Activated CD4-positive, alpha-beta T cell treated with anti-CD3 and anti-CD28 coated beads, Interleukin-2, amount 10 ng/mL, durations not matched to agents 7 days and 5 days (primary cell): ENCODE measurements at regions not wholly inside any gene's neighbourhood (a gene's known extent, or its start where the extent isn't known, plus 50 kb on each side); places are given as distances from the start of the nearest gene placed in this dataset.

Experiments
- CTCF ChIA-PET: fragments of 350-600 bp; sonication (Branson Sonifier 250); formaldehyde crosslinking; loops from one replicate; lab custom pipeline; 2021; ENCODE audit warnings: antibody characterized with exemption; lab: Charles Lee
- POLR2A ChIA-PET: fragments of 350-600 bp; sonication (Branson Sonifier 250); formaldehyde crosslinking; loops from one replicate; lab custom pipeline; 2021; ENCODE audit warnings: antibody characterized with exemption; lab: Charles Lee
- DNase-seq: peaks from one replicate; pipeline ENCODE4 v3.0.0-alpha.2; 2020
- H3K27ac Mint-ChIP-seq: one replicate; pipeline ENCODE4 v1.8.0; 2021; ENCODE audit warnings: mild to moderate bottlenecking, moderate library complexity, mixed read lengths
- H3K27me3 Mint-ChIP-seq: one replicate; pipeline ENCODE4 v1.8.0; 2021; ENCODE audit warnings: mixed read lengths
- H3K36me3 Mint-ChIP-seq: one replicate; pipeline ENCODE4 v1.8.0; 2021; ENCODE audit warnings: low read depth, mixed read lengths
- H3K4me1 Mint-ChIP-seq: one replicate; pipeline ENCODE4 v1.8.0; 2021; ENCODE audit warnings: mixed read lengths
- H3K4me3 Mint-ChIP-seq: one replicate; pipeline ENCODE4 v1.8.0; 2021; ENCODE audit warnings: mild to moderate bottlenecking, moderate library complexity, mixed read lengths
- H3K9me3 Mint-ChIP-seq: one replicate; pipeline ENCODE4 v1.8.0; 2021; ENCODE audit warnings: mixed read lengths

DNA sequence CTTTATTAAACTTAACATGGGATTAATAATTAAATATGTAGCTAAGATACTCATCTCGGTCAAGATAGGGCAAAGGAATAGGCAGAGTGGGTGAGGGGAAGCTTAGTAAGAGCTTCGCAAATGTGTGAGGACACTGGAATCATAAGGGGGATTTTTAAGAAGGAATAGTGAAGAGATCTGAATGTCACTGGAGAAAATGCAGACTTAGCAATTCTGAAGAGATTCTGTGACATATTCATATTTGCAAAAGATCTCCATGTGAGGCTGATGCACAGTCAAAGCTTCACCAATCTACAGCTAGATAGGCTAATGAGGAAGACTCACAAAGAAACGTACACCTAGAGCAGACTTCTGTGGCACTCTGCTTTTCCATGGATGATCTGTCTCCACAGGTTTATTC lies 1202.8 kb upstream of the CDH6 start:
- H3K4me1 Mint-ChIP-seq, result no peaks in the 10 kb centered on the region
- no peak for DNase-seq
- no peaks in the 10 kb centered on the region for H3K27me3 Mint-ChIP-seq
- H3K9me3 Mint-ChIP-seq, result peaks cover 5% of the 10 kb centered on the region
- no peak overlapping the region for H3K27ac Mint-ChIP-seq
- no peak overlapping the region for H3K4me3 Mint-ChIP-seq
- ChIA-PET CTCF (no interaction called here), POLR2A (no interaction called here)
- no peaks in the 10 kb centered on the region for H3K36me3 Mint-ChIP-seq

DNA sequence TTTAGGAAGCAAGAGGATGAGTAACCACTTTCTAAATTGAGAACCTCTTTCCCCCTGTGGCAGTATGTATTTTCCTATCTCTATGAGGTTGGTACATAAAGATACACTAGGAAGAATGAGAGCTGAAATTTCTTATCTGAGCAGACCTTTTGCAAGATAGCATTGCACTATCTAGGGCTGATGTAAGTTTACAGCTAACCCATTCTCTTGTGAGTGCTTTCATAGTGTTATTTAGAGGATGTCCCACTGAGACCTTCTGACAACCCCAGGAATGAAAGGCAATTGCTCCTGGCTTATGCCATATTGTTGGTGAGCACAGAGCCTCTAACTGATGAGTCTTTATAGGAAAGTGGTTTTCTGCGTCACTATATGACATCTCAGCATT lies 1209.3 kb upstream of the CDH6 start:
- Mint-ChIP-seq H3K27ac (no peak overlapping the region), H3K36me3 (no peaks in the 10 kb centered on the region), H3K4me1 (no peaks in the 10 kb centered on the region), H3K27me3 (no peaks in the 10 kb centered on the region), H3K4me3 (no peak overlapping the region), H3K9me3 (peaks cover 8% of the 10 kb centered on the region)
- no peak for DNase-seq
- ChIA-PET POLR2A (no interaction called here), CTCF (no interaction called here)

DNA sequence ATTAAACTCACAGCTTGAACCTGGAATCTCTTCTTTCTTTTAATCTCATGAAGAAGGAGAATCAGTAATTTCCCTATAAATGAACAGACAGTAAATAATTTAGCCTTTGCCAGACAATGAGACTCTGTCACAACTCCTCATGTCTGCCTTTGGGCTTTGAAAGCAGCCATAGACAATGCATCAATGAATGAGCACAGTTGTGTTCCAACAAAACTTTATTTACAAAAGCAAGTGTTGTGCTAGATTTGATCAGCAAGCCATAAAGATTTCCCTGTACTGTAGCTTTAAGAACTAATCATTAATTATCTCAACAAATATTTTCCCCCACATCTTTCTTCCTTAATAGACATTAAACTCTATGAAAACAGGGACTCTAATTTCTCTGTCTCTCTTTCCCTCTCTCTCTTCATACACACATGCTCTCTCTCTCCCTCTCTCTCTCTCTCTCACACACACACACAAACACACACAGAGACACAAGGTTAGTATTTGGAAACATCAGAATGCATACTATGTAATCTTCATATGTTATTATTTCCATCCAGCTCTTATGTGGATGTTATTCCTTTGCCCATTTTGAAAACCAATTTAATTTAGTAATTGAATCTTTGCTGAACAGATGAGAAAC lies 1209.8 kb upstream of the CDH6 start:
- H3K4me3 Mint-ChIP-seq, result no peak overlapping the region
- ChIA-PET CTCF (no interaction called here), POLR2A (no interaction called here)
- DNase-seq, result no peak
- no peaks in the 10 kb centered on the region for H3K36me3 Mint-ChIP-seq
- H3K27me3 Mint-ChIP-seq, result no peaks in the 10 kb centered on the region
- H3K27ac Mint-ChIP-seq, result no peak overlapping the region
- H3K9me3 Mint-ChIP-seq, result peaks cover 8% of the 10 kb centered on the region
- H3K4me1 Mint-ChIP-seq, result no peaks in the 10 kb centered on the region

DNA sequence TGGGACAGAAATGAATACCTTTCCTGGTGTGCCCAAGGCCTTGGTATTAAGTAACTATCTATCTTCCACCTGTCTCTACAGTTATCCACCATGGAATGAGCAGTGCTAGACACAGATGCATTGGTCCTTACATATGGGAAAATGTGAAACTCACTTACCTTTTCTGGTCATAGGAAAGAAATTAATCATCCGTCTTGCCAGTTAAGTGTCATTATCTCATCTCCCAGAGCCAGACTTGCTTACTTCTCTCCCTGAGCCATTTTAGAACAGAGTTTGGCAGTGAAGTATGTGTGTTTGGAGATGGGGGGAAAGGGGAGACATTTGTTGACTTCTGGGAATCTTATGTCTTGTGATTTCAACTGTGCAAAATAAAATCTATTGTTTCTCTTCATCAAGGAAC lies 1211.0 kb upstream of the CDH6 start:
- no peaks in the 10 kb centered on the region for H3K4me1 Mint-ChIP-seq
- H3K36me3 Mint-ChIP-seq, result no peaks in the 10 kb centered on the region
- ChIA-PET CTCF (no interaction called here), POLR2A (no interaction called here)
- H3K4me3 Mint-ChIP-seq, result no peak overlapping the region
- no peaks in the 10 kb centered on the region for H3K27me3 Mint-ChIP-seq
- H3K9me3 Mint-ChIP-seq, result peaks cover 8% of the 10 kb centered on the region
- DNase-seq, result no peak
- H3K27ac Mint-ChIP-seq, result no peak overlapping the region

DNA sequence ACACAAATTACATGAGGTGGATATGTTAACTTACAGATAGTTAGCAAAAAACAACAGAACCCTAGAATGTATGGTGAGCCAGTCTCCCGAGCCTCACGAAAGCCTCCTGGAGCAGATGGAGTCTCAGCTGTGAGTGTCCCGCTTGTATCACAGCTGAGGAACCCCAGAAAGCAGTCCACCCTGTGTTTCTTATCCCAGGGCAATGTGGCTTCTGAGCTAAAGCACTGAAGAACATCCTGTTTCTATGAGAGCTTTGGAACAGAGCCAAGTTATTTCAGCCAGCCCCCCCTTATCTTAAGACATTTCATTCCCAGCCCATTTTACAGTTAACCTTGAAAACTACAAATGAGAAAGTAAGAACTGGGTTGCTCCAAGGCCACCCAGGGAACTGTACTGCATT lies 1220.9 kb upstream of the CDH6 start:
- Mint-ChIP-seq H3K27me3 (no peaks in the 10 kb centered on the region), H3K27ac (no peak overlapping the region)
- POLR2A ChIA-PET, result no interaction called here

DNA sequence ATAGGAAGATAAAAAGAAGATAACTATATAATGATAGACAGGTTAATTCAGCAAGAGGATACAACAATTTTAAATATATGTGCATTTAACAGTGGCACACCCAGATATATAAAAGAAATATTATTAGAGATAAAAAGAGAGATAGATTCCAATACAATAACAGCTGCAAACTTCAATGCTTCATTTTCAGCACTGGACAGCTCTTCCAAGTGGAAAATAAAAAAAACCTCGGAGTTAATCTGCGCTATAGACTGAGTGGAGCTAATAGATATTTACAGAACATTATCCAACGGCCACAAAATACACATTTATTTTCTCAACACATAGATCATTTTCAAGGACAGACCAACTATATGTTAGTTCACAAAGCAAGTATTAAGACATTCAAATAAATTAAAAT lies 1229.5 kb upstream of the CDH6 start:
- DNase-seq, result no peak
- Mint-ChIP-seq H3K4me3 (no peak overlapping the region), H3K27me3 (no peaks in the 10 kb centered on the region), H3K36me3 (no peaks in the 10 kb centered on the region), H3K27ac (no peak overlapping the region), H3K9me3 (peaks cover 14% of the 10 kb centered on the region), H3K4me1 (no peaks in the 10 kb centered on the region)
- CTCF ChIA-PET, result no interaction called here
- POLR2A ChIA-PET, result no interaction called here

More for the DNA sequence above, 1220.9 kb upstream of the CDH6 start:
- CTCF ChIA-PET, result no interaction called here
- peaks cover 2% of the 10 kb centered on the region for H3K9me3 Mint-ChIP-seq
- DNase-seq, result no peak
- H3K36me3 Mint-ChIP-seq, result no peaks in the 10 kb centered on the region
- H3K4me3 Mint-ChIP-seq, result no peak overlapping the region
- no peaks in the 10 kb centered on the region for H3K4me1 Mint-ChIP-seq

DNA sequence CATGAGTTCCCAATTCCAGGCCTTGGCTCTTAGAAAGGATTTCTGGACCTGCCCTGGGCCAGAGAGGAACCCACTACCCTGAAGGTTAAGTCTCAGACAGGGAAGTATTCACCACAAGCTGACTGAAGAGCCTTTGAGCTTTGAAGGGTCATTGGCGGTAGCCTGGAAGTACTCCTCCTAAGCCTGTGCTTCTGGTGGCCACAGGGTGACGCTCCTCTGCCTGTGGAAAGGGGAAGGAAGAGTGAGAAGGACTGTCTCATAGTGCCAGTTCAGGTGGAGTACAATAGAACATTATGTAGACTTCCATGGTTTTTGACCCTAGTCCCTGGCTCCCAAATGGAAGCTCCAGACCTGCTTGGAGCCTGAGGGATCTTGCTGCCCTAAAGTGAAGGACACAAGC lies 1233.2 kb upstream of the CDH6 start:
- DNase-seq, result no peak
- no peaks in the 10 kb centered on the region for H3K4me1 Mint-ChIP-seq
- ChIA-PET POLR2A (no interaction called here), CTCF (no interaction called here)
- no peaks in the 10 kb centered on the region for H3K36me3 Mint-ChIP-seq
- no peak overlapping the region for H3K27ac Mint-ChIP-seq
- H3K4me3 Mint-ChIP-seq, result no peak overlapping the region
- H3K27me3 Mint-ChIP-seq, result no peaks in the 10 kb centered on the region
- H3K9me3 Mint-ChIP-seq, result peaks cover 8% of the 10 kb centered on the region

DNA sequence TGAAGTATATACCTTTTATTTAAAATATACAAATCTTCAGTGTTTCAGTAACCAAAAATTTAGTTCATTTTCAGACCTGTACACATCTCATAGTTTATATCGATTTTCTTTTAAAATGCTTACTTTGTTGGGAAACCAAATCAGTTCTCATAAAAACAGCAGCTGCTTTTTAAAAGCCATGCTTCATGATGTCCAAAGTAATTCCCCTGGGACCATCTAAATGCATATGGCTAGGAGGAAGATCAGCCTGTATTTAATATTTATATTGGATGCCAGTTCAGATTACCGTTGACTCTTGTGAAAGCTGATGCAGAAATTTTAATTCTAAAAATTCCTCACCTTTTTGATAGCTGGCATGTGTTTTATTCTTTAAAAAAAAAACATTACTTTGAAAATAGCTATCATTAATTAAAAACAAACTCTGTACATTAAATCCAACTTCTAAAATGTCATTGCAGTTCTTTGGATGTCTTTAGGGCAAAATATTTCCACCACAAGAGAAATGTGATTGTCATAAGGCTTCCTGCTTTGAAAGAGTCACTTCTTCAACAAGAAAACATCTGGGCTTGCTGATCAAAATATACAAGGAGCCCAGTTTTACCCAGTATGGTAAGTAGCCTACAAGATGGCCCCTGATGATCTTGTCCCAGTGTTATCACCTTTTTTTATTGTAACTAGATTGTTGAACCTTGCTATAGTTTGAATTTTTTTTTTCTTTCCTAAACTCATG lies 1242.9 kb upstream of the CDH6 start:
- no peaks in the 10 kb centered on the region for H3K27me3 Mint-ChIP-seq
- ChIA-PET POLR2A (no interaction called here), CTCF (no interaction called here)
- no peaks in the 10 kb centered on the region for H3K36me3 Mint-ChIP-seq
- no peaks in the 10 kb centered on the region for H3K9me3 Mint-ChIP-seq
- no peak overlapping the region for H3K27ac Mint-ChIP-seq
- no peaks in the 10 kb centered on the region for H3K4me1 Mint-ChIP-seq
- no peak for DNase-seq
- H3K4me3 Mint-ChIP-seq, result no peak overlapping the region

DNA sequence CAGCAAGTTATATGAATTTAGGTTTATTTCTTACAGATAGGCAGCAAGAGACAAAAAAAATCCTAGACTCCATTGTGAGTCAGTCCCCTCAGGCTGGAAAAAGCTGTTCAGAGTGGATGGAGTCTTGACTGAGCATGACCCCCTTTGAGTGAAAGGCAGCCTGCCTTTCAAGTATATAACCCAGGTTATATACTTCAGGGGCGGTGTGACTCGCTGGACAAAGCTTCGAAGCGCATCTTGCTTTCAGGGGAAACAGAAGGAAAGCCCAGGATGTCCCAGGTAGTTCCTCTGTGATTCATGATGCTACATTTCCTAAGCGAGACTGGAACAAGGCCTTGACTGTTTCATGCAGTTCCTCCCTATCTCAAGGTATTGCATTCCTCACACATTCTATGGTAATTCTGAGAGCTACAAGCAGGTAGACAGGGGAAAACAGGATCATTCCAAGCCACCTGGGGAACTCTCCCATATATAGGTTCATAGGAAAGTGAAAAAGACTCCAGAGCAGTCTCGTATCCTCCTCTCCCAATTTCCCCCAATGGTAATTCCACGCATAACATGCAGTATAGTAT lies 1244.1 kb upstream of the CDH6 start:
- Mint-ChIP-seq H3K36me3 (no peaks in the 10 kb centered on the region), H3K27ac (no peak overlapping the region), H3K4me3 (no peak overlapping the region), H3K9me3 (no peaks in the 10 kb centered on the region), H3K27me3 (no peaks in the 10 kb centered on the region), H3K4me1 (no peaks in the 10 kb centered on the region)
- CTCF ChIA-PET, result no interaction called here
- DNase-seq, result no peak
- POLR2A ChIA-PET, result no interaction called here

DNA sequence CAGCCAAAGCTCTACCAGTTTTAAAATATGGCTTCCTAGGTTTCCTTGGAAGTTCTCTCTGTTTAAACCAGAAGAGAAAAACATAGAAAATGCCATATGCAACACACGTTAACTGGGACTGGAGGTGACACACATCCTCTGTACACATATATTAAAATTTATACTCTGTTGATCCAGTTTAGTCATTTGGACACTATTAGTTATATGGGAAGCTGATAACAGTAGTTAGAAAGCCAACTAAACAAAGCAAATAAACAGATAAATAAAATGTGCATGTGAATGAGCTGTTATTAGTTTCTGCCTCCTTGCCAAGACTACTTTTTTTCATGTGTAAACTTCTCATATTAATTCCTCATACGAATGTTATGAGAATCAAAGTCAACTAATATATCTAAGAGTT lies 1249.2 kb upstream of the CDH6 start:
- Mint-ChIP-seq H3K36me3 (no peaks in the 10 kb centered on the region), H3K9me3 (no peaks in the 10 kb centered on the region), H3K27ac (no peak overlapping the region), H3K27me3 (no peaks in the 10 kb centered on the region), H3K4me1 (no peaks in the 10 kb centered on the region), H3K4me3 (no peak overlapping the region)
- no peak for DNase-seq
- CTCF ChIA-PET, result no interaction called here
- POLR2A ChIA-PET, result no interaction called here

DNA sequence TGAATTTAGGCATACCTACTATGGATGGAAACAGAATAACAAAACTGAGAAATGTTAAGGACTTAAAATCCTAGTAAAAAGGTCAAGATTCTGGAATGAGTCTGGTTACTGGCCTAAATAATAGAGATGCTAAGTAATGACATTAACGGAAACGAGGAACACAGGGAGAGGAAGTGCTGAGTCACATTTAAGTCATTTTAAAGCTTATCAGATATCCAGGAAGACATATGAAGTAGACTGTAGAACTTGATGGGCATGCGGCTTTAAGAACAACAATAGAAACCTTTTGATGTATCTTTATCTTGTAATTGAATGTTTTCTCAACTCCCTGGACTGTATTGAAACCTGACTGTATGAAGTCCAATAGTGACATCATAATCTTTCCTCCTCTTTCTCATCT lies 1251.4 kb upstream of the CDH6 start:
- no peak overlapping the region for H3K27ac Mint-ChIP-seq

DNA sequence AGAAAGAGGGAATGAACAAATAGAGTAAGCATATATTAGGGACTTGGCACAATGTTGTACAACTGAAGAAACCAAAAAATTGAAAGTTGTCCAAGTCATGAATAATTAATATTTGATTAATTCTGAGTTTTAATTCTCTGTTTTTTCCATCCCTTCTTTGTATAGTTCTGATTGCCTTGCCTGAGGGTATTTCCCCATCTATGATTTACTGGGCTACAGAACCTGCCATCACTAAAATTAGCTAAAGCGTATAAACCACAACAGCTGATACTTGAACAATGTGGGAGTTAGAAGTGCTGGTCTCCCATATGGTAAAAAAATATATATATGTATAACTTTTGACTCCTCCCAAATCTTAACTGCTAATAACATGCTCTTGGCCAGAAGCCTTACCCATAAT lies 1253.5 kb upstream of the CDH6 start:
- Mint-ChIP-seq H3K27ac (no peak overlapping the region), H3K9me3 (no peaks in the 10 kb centered on the region), H3K4me3 (no peak overlapping the region), H3K27me3 (no peaks in the 10 kb centered on the region), H3K36me3 (no peaks in the 10 kb centered on the region), H3K4me1 (no peaks in the 10 kb centered on the region)
- ChIA-PET POLR2A (no interaction called here), CTCF (no interaction called here)
- DNase-seq, result no peak

More for the DNA sequence above, 1251.4 kb upstream of the CDH6 start:
- Mint-ChIP-seq H3K36me3 (no peaks in the 10 kb centered on the region), H3K4me1 (no peaks in the 10 kb centered on the region), H3K9me3 (no peaks in the 10 kb centered on the region), H3K4me3 (no peak overlapping the region), H3K27me3 (no peaks in the 10 kb centered on the region)
- CTCF ChIA-PET, result no interaction called here
- DNase-seq, result no peak
- POLR2A ChIA-PET, result no interaction called here

DNA sequence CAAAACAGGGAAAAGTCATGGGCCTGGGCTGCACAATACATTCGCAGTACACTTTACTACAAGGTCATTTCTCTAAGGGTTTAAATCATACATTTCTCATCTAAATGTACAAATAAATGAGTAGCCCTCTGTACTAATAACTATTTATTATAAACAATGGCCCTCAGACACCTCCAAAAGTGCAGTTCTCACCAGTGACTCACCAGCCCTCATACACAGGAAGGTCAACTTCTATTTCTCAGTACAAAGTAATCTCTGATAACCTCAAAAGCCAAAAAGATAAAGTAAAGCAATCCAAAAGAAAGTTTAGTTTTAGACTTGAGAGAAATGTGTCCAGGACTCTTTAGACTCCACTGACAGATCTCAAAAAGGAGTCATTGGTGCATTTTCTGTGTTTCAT lies 1258.1 kb upstream of the CDH6 start:
- no peaks in the 10 kb centered on the region for H3K36me3 Mint-ChIP-seq
- CTCF ChIA-PET, result no interaction called here
- H3K27me3 Mint-ChIP-seq, result no peaks in the 10 kb centered on the region

DNA sequence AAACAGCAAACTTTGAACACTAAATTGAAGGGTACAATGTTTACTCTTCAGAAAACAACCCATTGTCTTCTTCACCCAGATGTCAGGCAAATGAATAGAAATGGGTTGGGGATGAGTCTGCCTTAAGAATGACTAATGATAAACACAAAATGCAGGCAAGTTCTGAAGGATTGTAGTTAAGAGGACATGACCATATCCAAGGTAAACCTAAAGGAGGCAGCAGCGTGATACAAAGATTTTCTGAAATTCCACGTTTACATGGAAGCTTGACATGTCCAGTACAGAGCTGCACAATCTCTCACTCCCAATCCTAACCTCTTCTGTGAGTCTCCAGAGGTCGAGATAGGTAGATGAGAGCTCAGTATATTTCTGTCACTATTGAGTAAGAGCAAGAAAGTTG lies 1263.2 kb upstream of the CDH6 start:
- ChIA-PET CTCF (no interaction called here), POLR2A (no interaction called here)
- H3K27ac Mint-ChIP-seq, result no peak overlapping the region
- H3K4me1 Mint-ChIP-seq, result no peaks in the 10 kb centered on the region
- no peak overlapping the region for H3K4me3 Mint-ChIP-seq
- peaks cover 3% of the 10 kb centered on the region for H3K9me3 Mint-ChIP-seq
- H3K36me3 Mint-ChIP-seq, result no peaks in the 10 kb centered on the region
- H3K27me3 Mint-ChIP-seq, result no peaks in the 10 kb centered on the region
- DNase-seq, result no peak

More for the DNA sequence above, 1258.1 kb upstream of the CDH6 start:
- POLR2A ChIA-PET, result no interaction called here
- no peaks in the 10 kb centered on the region for H3K4me1 Mint-ChIP-seq
- DNase-seq, result no peak
- H3K4me3 Mint-ChIP-seq, result no peak overlapping the region
- no peaks in the 10 kb centered on the region for H3K9me3 Mint-ChIP-seq
- H3K27ac Mint-ChIP-seq, result no peak overlapping the region
